ENCODE measurements at regions not wholly inside any gene's neighbourhood (a gene's known extent, or its start where the extent isn't known, plus 50 kb on each side); places are given as distances from the start of the nearest gene placed in this dataset.

DNA sequence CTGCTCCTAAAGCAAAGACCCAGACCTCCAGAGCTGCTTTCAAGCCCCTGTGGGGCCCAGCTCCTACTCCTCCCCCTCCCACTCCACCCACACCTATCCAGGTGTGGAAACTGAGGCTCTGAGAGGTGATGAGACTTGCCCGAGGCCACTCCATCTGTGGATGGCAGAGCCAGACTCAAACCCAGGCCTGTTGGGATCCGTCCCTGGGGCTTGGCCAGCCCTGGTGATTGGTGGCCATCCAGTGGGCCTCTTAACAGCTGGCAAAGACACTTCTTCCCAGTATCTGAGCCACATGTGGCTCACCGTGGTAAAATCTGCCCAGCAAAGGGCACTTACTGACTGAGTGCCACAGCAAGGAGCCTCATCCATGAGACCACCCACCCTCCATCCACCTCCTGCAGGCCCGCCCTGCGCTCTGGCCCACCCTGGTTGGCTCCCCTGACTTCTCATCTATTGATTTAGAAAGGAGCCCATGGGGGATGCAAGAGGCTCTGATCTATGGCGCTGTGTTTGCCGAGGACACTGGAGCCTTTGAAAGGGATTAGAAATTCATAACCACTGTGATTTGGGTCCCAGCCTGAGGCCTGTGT is 398.5 kb downstream of the PTPRU start:
- Mint-ChIP-seq H3K27me3 (no peaks in the 10 kb centered on the region), H3K36me3 (ENCODE audit: low read depth) (no peaks in the 10 kb centered on the region), H3K4me3 (no peak overlapping the region), H3K4me1 (no peaks in the 10 kb centered on the region), H3K27ac (no peak overlapping the region), H3K9me3 (no peaks in the 10 kb centered on the region)
- POLR2A ChIA-PET: no interaction called here
- CTCF ChIA-PET: no interaction called here
- no peak for DNase-seq

- Mint-ChIP-seq H3K36me3 (ENCODE audit: low read depth) (no peaks in the 10 kb centered on the region), H3K4me1 (no peaks in the 10 kb centered on the region), H3K27me3 (no peaks in the 10 kb centered on the region), H3K27ac (no peak overlapping the region), H3K9me3 (no peaks in the 10 kb centered on the region), H3K4me3 (no peak overlapping the region)
- no peak for DNase-seq
- CTCF ChIA-PET: no interaction called here
- POLR2A ChIA-PET: no interaction called here
Measured at GRCh38 chr1:29634324-29634723, 398.0 kb downstream of the PTPRU start.

DNA sequence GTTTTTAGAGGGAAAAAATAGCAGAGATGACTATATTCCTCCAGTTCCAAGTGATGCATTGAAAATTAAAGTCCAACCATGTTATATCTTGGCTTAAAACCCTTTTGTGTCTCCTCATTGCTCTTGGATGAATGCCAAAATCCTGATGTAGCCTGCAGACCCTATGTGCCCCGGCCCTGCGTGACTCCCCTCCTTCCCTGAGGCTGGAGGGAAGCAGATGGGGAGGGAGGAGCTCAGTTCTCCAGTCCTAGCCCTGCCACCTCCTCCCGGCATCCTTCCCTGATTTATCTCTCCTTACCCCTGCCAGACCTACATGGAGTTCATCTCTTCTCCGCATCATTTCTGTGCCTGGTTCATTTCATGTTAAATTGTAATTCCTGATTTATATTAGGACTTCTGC is 397.4 kb downstream of the PTPRU start:
- H3K27me3 Mint-ChIP-seq: no peaks in the 10 kb centered on the region
- H3K27ac Mint-ChIP-seq: no peak overlapping the region
- CTCF ChIA-PET: no interaction called here
- H3K36me3 Mint-ChIP-seq (ENCODE audit: low read depth): no peaks in the 10 kb centered on the region
- no peaks in the 10 kb centered on the region for H3K9me3 Mint-ChIP-seq
- no peak for DNase-seq
- POLR2A ChIA-PET: no interaction called here
- H3K4me3 Mint-ChIP-seq: no peak overlapping the region
- H3K4me1 Mint-ChIP-seq: no peaks in the 10 kb centered on the region

DNA sequence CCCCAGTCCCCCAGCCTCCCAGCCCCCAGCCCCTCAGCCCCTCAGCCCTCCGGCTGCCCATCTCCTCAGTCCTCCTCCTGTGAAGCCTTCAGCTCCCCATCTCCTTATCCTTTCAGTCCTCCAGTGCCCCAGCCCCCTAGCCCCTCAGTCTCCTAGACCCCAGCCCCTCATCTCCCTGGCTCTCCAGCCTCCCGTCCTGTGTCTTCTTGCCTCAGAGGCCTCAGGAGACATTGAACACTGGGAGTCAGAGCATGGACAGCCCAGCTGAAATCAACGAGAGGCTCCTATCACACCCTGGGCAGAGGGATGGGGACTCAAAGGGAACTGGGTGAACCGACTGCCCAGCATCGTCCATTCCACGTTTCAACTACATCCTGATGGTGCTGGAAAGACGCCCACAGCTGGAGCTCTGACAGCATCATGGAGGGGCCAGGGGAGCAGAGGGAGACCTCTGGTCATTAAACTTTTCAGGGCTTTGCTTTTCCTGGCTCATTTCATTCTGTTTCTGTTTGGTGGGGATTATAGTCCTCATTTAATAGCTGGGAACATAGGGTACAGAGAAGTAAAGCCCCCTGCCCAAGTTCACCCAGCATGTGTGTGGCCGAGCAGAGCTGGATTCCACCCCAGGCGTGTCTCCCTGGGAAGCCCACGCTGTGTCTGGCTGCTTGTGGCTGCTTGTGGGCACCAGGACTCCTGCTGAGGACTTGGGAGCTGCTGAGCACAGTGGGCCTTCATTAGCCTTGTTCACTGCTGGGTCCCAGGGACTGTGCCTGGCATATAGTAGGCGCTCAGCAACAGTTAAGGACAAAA is 396.7 kb downstream of the PTPRU start:
- H3K27me3 Mint-ChIP-seq: no peaks in the 10 kb centered on the region
- H3K4me3 Mint-ChIP-seq: no peak overlapping the region
- ChIA-PET POLR2A (no interaction called here), CTCF (no interaction called here)
- H3K27ac Mint-ChIP-seq: no peak overlapping the region
- H3K36me3 Mint-ChIP-seq (ENCODE audit: low read depth): no peaks in the 10 kb centered on the region
- DNase-seq: no peak
- no peaks in the 10 kb centered on the region for H3K9me3 Mint-ChIP-seq
- H3K4me1 Mint-ChIP-seq: no peaks in the 10 kb centered on the region

GRCh38 chr1:29631836-29632805 is 395.8 kb downstream of the PTPRU start:
- no peak overlapping the region for H3K4me3 Mint-ChIP-seq
- H3K27me3 Mint-ChIP-seq: no peaks in the 10 kb centered on the region
- CTCF ChIA-PET: no interaction called here

DNA sequence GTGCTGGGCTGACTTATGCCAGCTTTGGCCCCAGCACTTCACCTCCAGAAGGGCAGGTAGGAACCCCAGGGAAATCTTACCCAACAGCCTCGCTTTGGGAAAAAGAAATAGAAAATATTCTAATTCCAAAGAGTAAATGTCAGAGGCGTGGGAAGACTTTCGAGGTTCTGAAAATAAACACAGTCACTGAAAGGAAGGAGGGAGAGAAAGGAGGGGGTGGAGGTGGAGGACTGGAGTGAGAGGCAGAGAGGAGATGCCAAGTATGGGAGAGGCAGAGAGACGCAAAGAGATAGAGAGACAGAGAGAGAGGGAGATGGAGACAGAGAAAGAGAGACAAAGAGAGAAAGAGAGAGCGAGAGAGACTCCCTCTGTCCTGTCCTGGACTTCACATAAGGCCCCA is 395.0 kb downstream of the PTPRU start:
- no peaks in the 10 kb centered on the region for H3K27me3 Mint-ChIP-seq
- ChIA-PET POLR2A (no interaction called here), CTCF (no interaction called here)
- no peak for DNase-seq
- no peak overlapping the region for H3K27ac Mint-ChIP-seq
- H3K9me3 Mint-ChIP-seq: no peaks in the 10 kb centered on the region
- H3K36me3 Mint-ChIP-seq (ENCODE audit: low read depth): no peaks in the 10 kb centered on the region
- H3K4me3 Mint-ChIP-seq: no peak overlapping the region
- H3K4me1 Mint-ChIP-seq: no peaks in the 10 kb centered on the region

More at GRCh38 chr1:29631836-29632805, 395.8 kb downstream of the PTPRU start:
- Mint-ChIP-seq H3K36me3 (ENCODE audit: low read depth) (no peaks in the 10 kb centered on the region), H3K4me1 (no peaks in the 10 kb centered on the region), H3K9me3 (no peaks in the 10 kb centered on the region), H3K27ac (no peak overlapping the region)
- POLR2A ChIA-PET: no interaction called here
- DNase-seq: peak; percentile 4

DNA sequence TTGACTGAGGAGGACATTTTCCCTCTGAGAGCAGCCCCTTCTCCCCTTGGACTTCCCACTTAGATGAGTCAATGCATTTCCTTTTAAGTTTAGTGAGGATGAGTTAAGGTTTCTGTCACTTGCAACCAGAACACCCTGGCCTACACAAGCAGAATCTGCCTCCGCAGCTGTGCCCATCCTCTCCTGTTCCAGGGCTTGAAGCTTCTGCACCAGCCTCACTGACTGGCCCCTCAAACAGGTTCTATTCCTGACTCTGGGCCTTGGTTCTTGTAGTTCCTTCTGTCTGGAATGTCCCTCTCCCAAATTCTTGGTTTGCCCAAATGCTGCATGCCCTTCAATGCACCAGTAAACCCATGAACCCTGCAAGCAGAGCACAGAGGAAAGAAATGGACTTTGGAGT is 394.4 kb downstream of the PTPRU start:
- no peak overlapping the region for H3K27ac Mint-ChIP-seq
- ChIA-PET POLR2A (no interaction called here), CTCF (no interaction called here)
- no peak overlapping the region for H3K4me3 Mint-ChIP-seq
- peak; percentile 1 for DNase-seq
- no peaks in the 10 kb centered on the region for H3K36me3 Mint-ChIP-seq (ENCODE audit: low read depth)
- no peaks in the 10 kb centered on the region for H3K9me3 Mint-ChIP-seq
- H3K4me1 Mint-ChIP-seq: no peaks in the 10 kb centered on the region
- no peaks in the 10 kb centered on the region for H3K27me3 Mint-ChIP-seq

- no peaks in the 10 kb centered on the region for H3K36me3 Mint-ChIP-seq (ENCODE audit: low read depth)
- H3K27ac Mint-ChIP-seq: no peak overlapping the region
- H3K9me3 Mint-ChIP-seq: no peaks in the 10 kb centered on the region
- no peak overlapping the region for H3K4me3 Mint-ChIP-seq
- DNase-seq: peak; percentile 3
- ChIA-PET POLR2A (no interaction called here), CTCF (no interaction called here)
- no peaks in the 10 kb centered on the region for H3K27me3 Mint-ChIP-seq
- no peaks in the 10 kb centered on the region for H3K4me1 Mint-ChIP-seq
Measured at GRCh38 chr1:29629814-29630516, 393.6 kb downstream of the PTPRU start.

DNA sequence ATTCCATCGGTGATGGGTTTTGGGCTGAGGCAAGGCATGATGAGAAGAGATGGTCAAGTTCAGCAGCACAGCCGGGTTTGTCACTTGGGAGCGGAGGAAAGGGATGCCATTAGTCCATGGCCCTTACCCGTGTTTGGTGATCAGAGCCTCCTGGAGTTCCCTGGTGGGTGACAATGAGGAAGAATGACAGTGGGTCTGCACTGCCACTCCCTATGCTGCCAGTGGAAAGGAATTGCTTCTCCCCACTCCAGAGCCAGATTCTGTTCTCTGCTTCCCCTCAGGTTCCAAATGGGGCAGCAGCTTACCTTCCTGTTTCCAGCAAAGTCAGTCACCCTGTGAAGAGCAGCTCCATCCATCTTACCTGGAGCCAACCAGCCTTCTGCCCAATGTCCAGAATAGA is 393.1 kb downstream of the PTPRU start:
- POLR2A ChIA-PET: no interaction called here
- H3K36me3 Mint-ChIP-seq (ENCODE audit: low read depth): no peaks in the 10 kb centered on the region
- peak; percentile 3 for DNase-seq
- H3K4me1 Mint-ChIP-seq: no peaks in the 10 kb centered on the region
- no peak overlapping the region for H3K27ac Mint-ChIP-seq
- H3K27me3 Mint-ChIP-seq: peaks cover 3% of the 10 kb centered on the region
- no peaks in the 10 kb centered on the region for H3K9me3 Mint-ChIP-seq
- H3K4me3 Mint-ChIP-seq: no peak overlapping the region
- CTCF ChIA-PET: no interaction called here

DNA sequence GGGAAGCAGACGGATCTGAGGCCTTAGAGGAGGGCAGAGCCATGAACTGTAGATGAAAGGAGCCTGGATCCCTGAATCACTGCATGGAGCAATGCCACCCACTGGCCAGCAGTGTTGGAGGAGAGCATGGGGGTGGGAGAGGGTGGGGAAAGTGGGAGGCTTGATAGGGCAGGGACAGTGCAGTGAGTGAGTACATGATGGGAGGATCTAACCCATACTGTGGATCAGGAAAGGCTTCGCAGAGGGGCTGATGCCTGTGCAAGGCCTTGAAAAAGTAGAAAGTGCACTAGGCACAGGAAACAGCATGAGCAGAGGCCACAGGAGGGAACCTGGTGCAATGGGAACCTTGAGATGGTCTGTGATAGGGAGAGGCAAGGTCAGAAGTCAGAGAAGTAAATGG is 391.9 kb downstream of the PTPRU start:
- no peak overlapping the region for H3K27ac Mint-ChIP-seq
- no peak overlapping the region for H3K4me3 Mint-ChIP-seq
- ChIA-PET POLR2A (no interaction called here), CTCF (no interaction called here)
- no peaks in the 10 kb centered on the region for H3K36me3 Mint-ChIP-seq (ENCODE audit: low read depth)
- no peaks in the 10 kb centered on the region for H3K9me3 Mint-ChIP-seq
- peaks cover 3% of the 10 kb centered on the region for H3K27me3 Mint-ChIP-seq
- no peak for DNase-seq
- H3K4me1 Mint-ChIP-seq: no peaks in the 10 kb centered on the region

- CTCF ChIA-PET: no interaction called here
- no peak overlapping the region for H3K27ac Mint-ChIP-seq
- H3K36me3 Mint-ChIP-seq (ENCODE audit: low read depth): no peaks in the 10 kb centered on the region
- no peaks in the 10 kb centered on the region for H3K4me1 Mint-ChIP-seq
- peaks cover 5% of the 10 kb centered on the region for H3K27me3 Mint-ChIP-seq
- no peak for DNase-seq
- no peak overlapping the region for H3K4me3 Mint-ChIP-seq
- POLR2A ChIA-PET: no interaction called here
- no peaks in the 10 kb centered on the region for H3K9me3 Mint-ChIP-seq
Measured at GRCh38 chr1:29626726-29627125, 390.4 kb downstream of the PTPRU start.

DNA sequence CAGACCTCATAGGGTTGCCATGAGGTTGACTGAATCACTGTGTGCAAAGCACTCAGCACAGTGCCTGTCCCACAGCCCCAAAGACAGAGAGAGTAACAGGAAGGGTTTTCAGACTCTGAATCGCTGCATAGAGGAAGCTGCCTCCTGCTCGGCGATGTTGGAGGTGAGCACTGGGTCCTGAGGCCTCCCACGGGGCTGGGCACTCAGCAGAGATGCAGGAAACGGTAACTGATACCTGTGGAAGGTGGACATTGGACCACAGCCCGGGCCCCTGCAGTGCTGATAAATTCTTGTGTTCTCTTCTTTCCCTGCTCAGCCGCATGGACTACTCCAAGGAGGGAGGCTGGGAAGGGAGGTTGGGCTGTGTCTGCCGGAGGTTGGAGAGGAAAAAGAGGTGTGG is 389.7 kb downstream of the PTPRU start:
- peaks cover 8% of the 10 kb centered on the region for H3K27me3 Mint-ChIP-seq

GRCh38 chr1:29625084-29625420 is 388.7 kb downstream of the PTPRU start:
- Mint-ChIP-seq H3K4me3 (no peak overlapping the region), H3K9me3 (no peaks in the 10 kb centered on the region), H3K27me3 (peaks cover 8% of the 10 kb centered on the region), H3K36me3 (ENCODE audit: low read depth) (no peaks in the 10 kb centered on the region), H3K4me1 (no peaks in the 10 kb centered on the region), H3K27ac (no peak overlapping the region)
- no peak for DNase-seq
- POLR2A ChIA-PET: no interaction called here
- CTCF ChIA-PET: no interaction called here

More for the DNA sequence above, 389.7 kb downstream of the PTPRU start:
- Mint-ChIP-seq H3K27ac (no peak overlapping the region), H3K4me3 (no peak overlapping the region), H3K4me1 (no peaks in the 10 kb centered on the region), H3K9me3 (no peaks in the 10 kb centered on the region), H3K36me3 (ENCODE audit: low read depth) (no peaks in the 10 kb centered on the region)
- ChIA-PET POLR2A (no interaction called here), CTCF (no interaction called here)
- no peak for DNase-seq
